H1 (cell line): ENCODE measurements at regions not wholly inside any gene's neighbourhood (a gene's known extent, or its start where the extent isn't known, plus 50 kb on each side); places are given as distances from the start of the nearest gene placed in this dataset.

Experiments
- CTCF ChIA-PET: fragments of 300-600 bp; sonication (Branson Sonifier 250); formaldehyde crosslinking; loops from one replicate; lab custom pipeline; 2021; ENCODE audit not compliant: partially characterized antibody; lab: Charles Lee
- POLR2A ChIA-PET: fragments of 300-600 bp; sonication (Branson Sonifier 250); formaldehyde crosslinking; loops from one replicate; lab custom pipeline; 2021; ENCODE audit warnings: inconsistent platforms; ENCODE audit not compliant: partially characterized antibody; lab: Charles Lee
- DNase-seq, 2 experiments: peaks; one replicate each; pipeline versions ENCODE4 v3.0.0 to v3.0.0-alpha.2; 2010 to 2022; ENCODE audit warnings: low spot score in 2 of 2, low read depth in 1 of 2, mixed read lengths in 1 of 2
- FAIRE-seq: peaks from 2 replicates; lab custom pipeline; 2011; peaks lifted over from hg19 to GRCh38; lab: Jason Lieb, UNC
- H2AFZ ChIP-seq: 2 replicates; pipeline ENCODE4 v1.8.1; 2012; ENCODE audit warnings: low read length, inconsistent platforms
- H2AK5ac ChIP-seq: 2 replicates; pipeline ENCODE4 v1.6.1; 2013; ENCODE audit warnings: low read depth, low read length
- H2BK120ac ChIP-seq: replicated peaks from 2 replicates; pipeline ENCODE3; 2013; ENCODE audit warnings: low read depth, low read length, inconsistent platforms
- H2BK12ac ChIP-seq: 2 replicates; pipeline ENCODE4 v1.6.1; 2013; ENCODE audit warnings: low read depth, low read length
- H2BK15ac ChIP-seq: 2 replicates; pipeline ENCODE4 v1.6.1; 2013; ENCODE audit warnings: low read length
- H2BK20ac ChIP-seq: 2 replicates; pipeline ENCODE4 v1.6.1; 2013; ENCODE audit warnings: low read length
- H2BK5ac ChIP-seq: 2 replicates; pipeline ENCODE4 v1.6.1; 2013; ENCODE audit warnings: low read depth, low read length
- H3K14ac ChIP-seq: 2 replicates; pipeline ENCODE4 v1.6.1; 2013; ENCODE audit warnings: inconsistent platforms; ENCODE audit not compliant: insufficient read length
- H3K18ac ChIP-seq: 2 replicates; pipeline ENCODE4 v1.6.1; 2013; ENCODE audit warnings: low read length; ENCODE audit errors: extremely low read depth
- H3K23ac ChIP-seq: 2 replicates; pipeline ENCODE4 v1.6.1; 2013; ENCODE audit warnings: inconsistent platforms; ENCODE audit not compliant: insufficient read length
- H3K23me2 ChIP-seq: 2 replicates; pipeline ENCODE4 v1.6.1; 2013; ENCODE audit warnings: low read depth, low read length
- H3K27ac ChIP-seq: 2 replicates; pipeline ENCODE4 v1.6.1; 2011; ENCODE audit warnings: low read depth, low read length, inconsistent platforms
- H3K27me3 ChIP-seq, 4 experiments: replicated peaks in 1 of 4; 1 replicate in 1 of 4; 2 replicates in 3 of 4; pipeline versions ENCODE4 v1.6.1 to v1.8.1; 2011 to 2013; ENCODE audit warnings: low read length in 3 of 4, mild to moderate bottlenecking in 3 of 4, inconsistent platforms in 2 of 4, mixed read lengths in 2 of 4, moderate library complexity in 1 of 4; ENCODE audit not compliant: control insufficient read depth in 3 of 4, insufficient read depth in 3 of 4; ENCODE audit errors: extremely low read depth in 1 of 4
- H3K36me3 ChIP-seq, 4 experiments: 2 replicates each; pipeline versions ENCODE4 v1.6.1 to v1.8.1; 2011 to 2013; ENCODE audit warnings: mild to moderate bottlenecking in 4 of 4, low read length in 3 of 4, moderate library complexity in 2 of 4, control low read depth in 1 of 4, inconsistent platforms in 1 of 4; ENCODE audit not compliant: insufficient read depth in 4 of 4, control insufficient read depth in 2 of 4
- H3K4ac ChIP-seq: replicated peaks from 2 replicates; pipeline ENCODE3; 2013; ENCODE audit warnings: low read length, low read depth, mixed read lengths, inconsistent platforms; ENCODE audit not compliant: insufficient read length
- H3K4me1 ChIP-seq, 4 experiments: replicated peaks in 1 of 4; 1 replicate in 1 of 4; 2 replicates in 3 of 4; pipeline versions ENCODE4 v1.6.1 to v1.8.1; 2011 to 2013; ENCODE audit warnings: low read length in 3 of 4, inconsistent platforms in 2 of 4, mixed read lengths in 1 of 4; ENCODE audit not compliant: insufficient read depth in 4 of 4, control insufficient read depth in 3 of 4
- H3K4me2 ChIP-seq, 2 experiments: 2 replicates each; pipeline versions ENCODE4 v1.6.1 to v1.8.1; 2011 to 2013; ENCODE audit warnings: low read depth in 2 of 2, low read length in 2 of 2, control low read depth in 1 of 2, inconsistent platforms in 1 of 2, mild to moderate bottlenecking in 1 of 2; ENCODE audit not compliant: insufficient read depth in 1 of 2
- H3K4me3 ChIP-seq, 4 experiments: fragments of 200-600, 300-600 bp in 1 of 4; sonication (generic), shearing (Covaris generic), sonication (Bioruptor Twin) in 1 of 4; 2 replicates each; pipeline versions ENCODE4 v1.5.1 to v1.8.1; 2011 to 2016; ENCODE audit warnings: low read length in 4 of 4, low read depth in 3 of 4, control low read depth in 2 of 4, inconsistent platforms in 2 of 4, mild to moderate bottlenecking in 2 of 4, mixed read lengths in 1 of 4, moderate library complexity in 1 of 4; ENCODE audit not compliant: insufficient read depth in 2 of 4; ENCODE audit errors: extremely low read depth in 1 of 4
- H3K56ac ChIP-seq: replicated peaks from 2 replicates; pipeline ENCODE3; 2013; ENCODE audit warnings: low read depth, mild to moderate bottlenecking, mixed read lengths, low read length, inconsistent platforms; ENCODE audit not compliant: insufficient read length
- H3K79me1 ChIP-seq: 2 replicates; pipeline ENCODE4 v1.6.1; 2013; ENCODE audit warnings: low read depth, low read length, control low read depth
- H3K79me2 ChIP-seq, 2 experiments: 2 replicates each; pipeline versions ENCODE4 v1.6.1 to v1.8.1; 2012 to 2013; ENCODE audit warnings: low read length in 2 of 2, mild to moderate bottlenecking in 2 of 2, inconsistent platforms in 1 of 2; ENCODE audit not compliant: insufficient read depth in 2 of 2, control insufficient read depth in 1 of 2
- H3K9ac ChIP-seq, 4 experiments: replicated peaks in 1 of 4; 1 replicate in 1 of 4; 2 replicates in 3 of 4; pipeline versions ENCODE4 v1.6.1 to v1.8.1; 2011 to 2013; ENCODE audit warnings: low read depth in 3 of 4, low read length in 3 of 4, control low read depth in 2 of 4, mild to moderate bottlenecking in 2 of 4, moderate library complexity in 2 of 4, inconsistent platforms in 1 of 4; ENCODE audit errors: extremely low read depth in 1 of 4
- H3K9me3 ChIP-seq, 2 experiments: 2 replicates each; pipeline versions ENCODE4 v1.6.1 to v1.8.1; 2012 to 2013; ENCODE audit warnings: mild to moderate bottlenecking in 2 of 2, moderate library complexity in 2 of 2, control low read depth in 1 of 2, inconsistent platforms in 1 of 2, low read depth in 1 of 2, low read length in 1 of 2, mixed read lengths in 1 of 2; ENCODE audit not compliant: insufficient read depth in 2 of 2
- H4K20me1 ChIP-seq, 2 experiments: replicated peaks in 1 of 2; 2 replicates each; pipeline versions ENCODE3 to v1.8.1; 2011 to 2013; ENCODE audit warnings: inconsistent platforms in 2 of 2, low read length in 2 of 2, mild to moderate bottlenecking in 1 of 2; ENCODE audit not compliant: insufficient read depth in 2 of 2, control insufficient read depth in 1 of 2
- H4K5ac ChIP-seq: 2 replicates; pipeline ENCODE4 v1.6.1; 2013; ENCODE audit warnings: low read length, low read depth, mixed read lengths, inconsistent platforms; ENCODE audit not compliant: insufficient read length
- H4K8ac ChIP-seq: 2 replicates; pipeline ENCODE4 v1.8.0; 2013; ENCODE audit warnings: mild to moderate bottlenecking, moderate library complexity, low read length, inconsistent platforms; ENCODE audit not compliant: insufficient read depth; ENCODE audit errors: extremely low read depth
- H4K91ac ChIP-seq: replicated peaks from 2 replicates; pipeline ENCODE3; 2013; ENCODE audit warnings: low read length, mixed read lengths, inconsistent platforms; ENCODE audit not compliant: insufficient read length
- ATF3 ChIP-seq: IDR thresholded peaks from 2 replicates; pipeline ENCODE4 v1.6.1; 2011; ENCODE audit warnings: low read depth, mild to moderate bottlenecking, low read length; ENCODE audit not compliant: insufficient read depth
- BACH1 ChIP-seq: IDR thresholded peaks from 2 replicates; pipeline ENCODE4 v1.6.1; 2012; ENCODE audit warnings: low read length, improper control_type of control experiment
- CHD1 ChIP-seq: IDR thresholded peaks from 2 replicates; pipeline ENCODE4 v1.6.1; 2012; ENCODE audit warnings: low read depth, low read length, improper control_type of control experiment
- CHD2 ChIP-seq: IDR thresholded peaks from 2 replicates; pipeline ENCODE4 v1.6.1; 2012; ENCODE audit warnings: low read length, improper control_type of control experiment
- CREB1 ChIP-seq: IDR thresholded peaks from 2 replicates; pipeline ENCODE4 v1.6.1; 2012; ENCODE audit warnings: inconsistent platforms
- E2F6 ChIP-seq: IDR thresholded peaks from 2 replicates; pipeline ENCODE4 v1.6.1; 2012; ENCODE audit warnings: inconsistent platforms
- FOSL1 ChIP-seq: IDR thresholded peaks from 2 replicates; pipeline ENCODE4 v1.6.1; 2011; ENCODE audit warnings: mild to moderate bottlenecking, low read depth, low read length, moderate library complexity; ENCODE audit not compliant: insufficient read depth
- MAX ChIP-seq: IDR thresholded peaks from 2 replicates; pipeline ENCODE4 v1.6.1; 2012; ENCODE audit warnings: inconsistent platforms
- POLR2A ChIP-seq, 2 experiments: IDR thresholded peaks; 1 replicate in 1 of 2; 2 replicates in 1 of 2; pipeline ENCODE4 v1.6.1; 2011; ENCODE audit warnings: low read depth in 2 of 2, low read length in 2 of 2, mild to moderate bottlenecking in 2 of 2; ENCODE audit errors: control extremely low read depth in 1 of 2
- RFX5 ChIP-seq: IDR thresholded peaks from 2 replicates; pipeline ENCODE4 v1.6.1; 2011; ENCODE audit warnings: low read depth, low read length, improper control_type of control experiment, borderline replicate concordance
- SIN3A ChIP-seq, 2 experiments: IDR thresholded peaks in 1 of 2; conservative IDR thresholded peaks in 1 of 2; 2 replicates each; pipeline ENCODE4 v1.6.1; 2011 to 2012; ENCODE audit warnings: low read length in 2 of 2, improper control_type of control experiment in 1 of 2, low read depth in 1 of 2, mild to moderate bottlenecking in 1 of 2
- SP1 ChIP-seq: IDR thresholded peaks from 2 replicates; pipeline ENCODE4 v1.6.1; 2011; ENCODE audit warnings: low read depth, low read length
- SP2 ChIP-seq: IDR thresholded peaks from 2 replicates; pipeline ENCODE4 v1.6.1; 2012; ENCODE audit warnings: mild to moderate bottlenecking, low read length, inconsistent platforms
- TCF12 ChIP-seq: IDR thresholded peaks from 2 replicates; pipeline ENCODE4 v1.6.1; 2011; ENCODE audit warnings: low read depth, mild to moderate bottlenecking, low read length
- YY1 ChIP-seq: IDR thresholded peaks from 2 replicates; pipeline ENCODE4 v1.6.1; 2011; ENCODE audit warnings: low read depth, mild to moderate bottlenecking, low read length
- ZNF274 ChIP-seq: IDR thresholded peaks from 2 replicates; pipeline ENCODE4 v1.7.0; 2012; ENCODE audit warnings: low read length, borderline replicate concordance; ENCODE audit errors: extremely low read depth
- WGBS, 2 experiments: shearing (Covaris generic) in 1 of 2; methylation state at CpG; one replicate each; pipeline versions ENCODE4 v1.1.6 to v1.1.7; 2013 to 2015; ENCODE audit warnings: low lambda C conversion rate in 2 of 2, mixed read lengths in 2 of 2, inconsistent platforms in 1 of 2, low coverage in 1 of 2, missing lambda C conversion rate in 1 of 2; ENCODE audit not compliant: insufficient replicate concordance in 2 of 2, insufficient coverage in 1 of 2, insufficient read length in 1 of 2; ENCODE audit errors: extremely low coverage in 1 of 2, missing lambda C conversion rate in 1 of 2; 5-methylcytosine and 5-hydroxymethylcytosine counted together

- H3K9ac ChIP-seq: no peak overlapping the region
- no peak overlapping the region for H3K27ac ChIP-seq
- H4K8ac ChIP-seq: no peak overlapping the region
- H2BK20ac ChIP-seq: no peak overlapping the region
- H3K4me3 ChIP-seq: no peak overlapping the region
- WGBS, 2 experiments: 82% methylated on average over 5 of the region's 5 CpGs; no CpG with 5 or more reads in 1 of the 2 experiments
- H3K23me2 ChIP-seq: no peaks in the 10 kb centered on the region; the same call in 1 of the 2 replicates
- no peaks in the 10 kb centered on the region for H3K79me1 ChIP-seq
- H4K20me1 ChIP-seq: no peaks in the 10 kb centered on the region
- H3K36me3 ChIP-seq: no peaks in the 10 kb centered on the region
- H2AK5ac ChIP-seq: no peak overlapping the region
- no peak overlapping the region for H3K14ac ChIP-seq
- FAIRE-seq (no peak), DNase-seq (no peak)
- no peaks in the 10 kb centered on the region for H3K27me3 ChIP-seq
- no peak overlapping the region for H3K4me2 ChIP-seq
- CTCF ChIA-PET: no interaction called here
- no peak overlapping the region for H3K23ac ChIP-seq
- no peak overlapping the region for H3K56ac ChIP-seq
- H4K91ac ChIP-seq: no peak overlapping the region
- no peak overlapping the region for H4K5ac ChIP-seq
- no peak overlapping the region for H2BK120ac ChIP-seq
- no peak overlapping the region for H2BK15ac ChIP-seq
- no peaks in the 10 kb centered on the region for H3K79me2 ChIP-seq
- no peak for TF ChIP-seq SP1
- no peak for TF ChIP-seq TCF12
- no peak for TF ChIP-seq FOSL1
- no peak for TF ChIP-seq POLR2A (IDR thresholded peaks at IDR 0.05; ENCODE audit: control extremely low read depth in 1 of 2, low read depth in 2 of 2, low read length in 2 of 2)
- no peak for TF ChIP-seq CHD1
- no peak for TF ChIP-seq ZNF274
- TF ChIP-seq RFX5: no peak
- no peak for TF ChIP-seq YY1
- TF ChIP-seq E2F6: no peak
- no peak for TF ChIP-seq SIN3A (conservative IDR thresholded peaks at IDR 0.05 in 1 of 2, IDR thresholded peaks at IDR 0.05 in 1 of 2; ENCODE audit: low read depth in 1 of 2, low read length in 2 of 2)
- TF ChIP-seq ATF3: no peak
- TF ChIP-seq CHD2: no peak
- TF ChIP-seq CREB1: no peak
- TF ChIP-seq BACH1: no peak
- no peak for TF ChIP-seq SP2
- TF ChIP-seq MAX: no peak
- peaks cover 0 to 4% of the 10 kb centered on the region in 2 experiments; a peak in 1 of 4 replicates for H3K9me3 ChIP-seq
- H3K4ac ChIP-seq: no peak overlapping the region
- POLR2A ChIA-PET: no interaction called here
- no peak overlapping the region for H2BK5ac ChIP-seq
- no peaks in the 10 kb centered on the region for H3K4me1 ChIP-seq
- no peak overlapping the region for H2AFZ ChIP-seq
- H3K18ac ChIP-seq: no peak overlapping the region
- H2BK12ac ChIP-seq: no peak overlapping the region
These were observed 1213.7 kb downstream of the GATA3 start for GRCh38 chr10:9268176-9268575.
